BJ (cell line): ENCODE measurements at regions not wholly inside any gene's neighbourhood (a gene's known extent, or its start where the extent isn't known, plus 50 kb on each side); places are given as distances from the start of the nearest gene placed in this dataset.

Experiments used
- CTCF ChIA-PET: fragments of 350-600 bp; formaldehyde crosslinking; extraction: SDS; loops from one replicate; lab custom pipeline; 2021; ENCODE audit warnings: antibody characterized with exemption, inconsistent platforms; lab: Yijun Ruan, JAX
- POLR2A ChIA-PET: fragments of 300-600 bp; sonication (Branson Sonifier 250); formaldehyde crosslinking; extraction: SDS; loops from one replicate; lab custom pipeline; 2021; ENCODE audit warnings: antibody characterized with exemption; lab: Charles Lee
- DNase-seq: peaks from one replicate; pipeline ENCODE4 v3.0.0-alpha.2; 2011; ENCODE audit warnings: low read depth
- H3K27me3 ChIP-seq: 2 replicates; pipeline ENCODE4 v1.6.0; 2011; ENCODE audit warnings: low read length; ENCODE audit not compliant: control insufficient read depth, insufficient read depth
- H3K36me3 ChIP-seq: 2 replicates; pipeline ENCODE4 v1.5.1; 2011; ENCODE audit warnings: low read length; ENCODE audit not compliant: control insufficient read depth, insufficient read depth
- H3K4me3 ChIP-seq: 2 replicates; pipeline ENCODE4 v1.5.1; 2011; ENCODE audit warnings: low read depth, mild to moderate bottlenecking, control low read depth, low read length
- TF ChIP-seq, protein P1 (sequence below): IDR thresholded peaks from 2 replicates; pipeline ENCODE4 v1.5.1; 2011; ENCODE audit warnings: low read depth, mild to moderate bottlenecking, control low read depth, inconsistent platforms, low read length, moderate library complexity; ENCODE audit not compliant: insufficient read depth

DNA sequence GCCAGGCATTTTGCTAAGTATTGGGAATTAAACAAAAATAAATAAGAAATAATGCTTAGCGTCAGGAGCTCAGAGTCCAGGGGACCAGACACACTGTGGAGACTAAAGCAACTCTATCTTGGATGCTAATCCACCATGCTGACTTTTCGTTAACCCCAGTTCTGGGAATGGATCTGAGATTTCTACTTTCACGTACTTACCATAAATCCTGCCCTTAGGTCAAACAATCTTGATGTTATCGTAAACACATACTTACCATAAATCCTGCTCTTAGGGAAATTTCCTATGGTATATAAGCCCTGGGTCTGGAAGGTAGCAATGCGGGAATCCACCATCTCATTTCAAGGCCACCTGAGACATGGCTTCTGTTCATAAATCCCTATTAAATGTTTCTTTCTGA, 204.5 kb upstream of the IGFBP7 start:
- no peaks in the 10 kb centered on the region for H3K27me3 ChIP-seq
- no peak overlapping the region for H3K4me3 ChIP-seq
- H3K36me3 ChIP-seq: no peaks in the 10 kb centered on the region
- ChIA-PET POLR2A (no interaction called here), CTCF (no interaction called here)
- TF ChIP-seq, protein P1, sequence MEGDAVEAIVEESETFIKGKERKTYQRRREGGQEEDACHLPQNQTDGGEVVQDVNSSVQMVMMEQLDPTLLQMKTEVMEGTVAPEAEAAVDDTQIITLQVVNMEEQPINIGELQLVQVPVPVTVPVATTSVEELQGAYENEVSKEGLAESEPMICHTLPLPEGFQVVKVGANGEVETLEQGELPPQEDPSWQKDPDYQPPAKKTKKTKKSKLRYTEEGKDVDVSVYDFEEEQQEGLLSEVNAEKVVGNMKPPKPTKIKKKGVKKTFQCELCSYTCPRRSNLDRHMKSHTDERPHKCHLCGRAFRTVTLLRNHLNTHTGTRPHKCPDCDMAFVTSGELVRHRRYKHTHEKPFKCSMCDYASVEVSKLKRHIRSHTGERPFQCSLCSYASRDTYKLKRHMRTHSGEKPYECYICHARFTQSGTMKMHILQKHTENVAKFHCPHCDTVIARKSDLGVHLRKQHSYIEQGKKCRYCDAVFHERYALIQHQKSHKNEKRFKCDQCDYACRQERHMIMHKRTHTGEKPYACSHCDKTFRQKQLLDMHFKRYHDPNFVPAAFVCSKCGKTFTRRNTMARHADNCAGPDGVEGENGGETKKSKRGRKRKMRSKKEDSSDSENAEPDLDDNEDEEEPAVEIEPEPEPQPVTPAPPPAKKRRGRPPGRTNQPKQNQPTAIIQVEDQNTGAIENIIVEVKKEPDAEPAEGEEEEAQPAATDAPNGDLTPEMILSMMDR: no peak
- DNase-seq: no peak

DNA sequence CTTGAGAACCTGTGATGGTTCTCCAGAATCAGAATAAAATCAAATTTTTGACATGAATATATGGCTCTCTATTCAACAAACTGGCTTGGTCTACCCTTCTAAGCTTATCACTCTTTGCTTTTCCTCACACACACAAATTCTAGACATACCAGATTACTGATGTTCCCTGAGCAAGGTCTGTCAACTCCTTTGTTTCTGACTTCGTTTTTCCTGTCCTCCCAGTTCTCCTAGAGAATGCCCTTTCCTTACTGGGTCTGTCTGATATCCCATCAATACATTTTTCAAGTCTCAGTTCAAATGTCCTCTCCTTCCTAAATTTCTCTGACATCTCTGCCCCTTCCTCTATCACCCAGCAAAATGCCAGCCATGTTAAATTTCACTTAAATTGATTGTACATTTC, 202.1 kb upstream of the IGFBP7 start:
- no peaks in the 10 kb centered on the region for H3K27me3 ChIP-seq
- ChIA-PET POLR2A (no interaction called here), CTCF (no interaction called here)
- H3K36me3 ChIP-seq: no peaks in the 10 kb centered on the region
- TF ChIP-seq, protein P1: no peak
- no peak overlapping the region for H3K4me3 ChIP-seq
- DNase-seq: no peak

- Histone ChIP-seq H3K27me3 (no peaks in the 10 kb centered on the region), H3K36me3 (no peaks in the 10 kb centered on the region), H3K4me3 (no peak overlapping the region)
- CTCF ChIA-PET: no interaction called here
- POLR2A ChIA-PET: interaction anchor here (0.6 kb wide), 1 partner anchor 1911 kb away, joined by 4 read pairs; no protein-coding TSS in a partner anchor
- TF ChIP-seq, protein P1: no peak
- DNase-seq: no peak
These were observed 199.5 kb upstream of the IGFBP7 start for GRCh38 chr4:57309658-57310057.

GRCh38 chr4:57308301-57308700, 198.1 kb upstream of the IGFBP7 start:
- POLR2A ChIA-PET: no interaction called here

GRCh38 chr4:57305836-57306235, 195.7 kb upstream of the IGFBP7 start:
- no peak for DNase-seq
- no peaks in the 10 kb centered on the region for H3K36me3 ChIP-seq
- no peaks in the 10 kb centered on the region; the same call in 1 of the 2 replicates for H3K27me3 ChIP-seq
- TF ChIP-seq, protein P1: no peak
- POLR2A ChIA-PET: no interaction called here
- CTCF ChIA-PET: interaction anchor here (2.7 kb wide), 1 partner anchor 142 kb away, joined by 14 read pairs; no protein-coding TSS in a partner anchor
- no peak overlapping the region for H3K4me3 ChIP-seq

More at GRCh38 chr4:57308301-57308700, 198.1 kb upstream of the IGFBP7 start:
- no peak overlapping the region for H3K4me3 ChIP-seq
- TF ChIP-seq, protein P1: no peak
- no peaks in the 10 kb centered on the region; the same call in 1 of the 2 replicates for H3K27me3 ChIP-seq
- CTCF ChIA-PET: no interaction called here
- DNase-seq: no peak
- H3K36me3 ChIP-seq: no peaks in the 10 kb centered on the region
